Fibroblast of skin of right quadriceps (primary cell): ENCODE measurements at regions not wholly inside any gene's neighbourhood (a gene's known extent, or its start where the extent isn't known, plus 50 kb on each side); places are given as distances from the start of the nearest gene placed in this dataset.
"Not testable (repeated sequence)": the region's sequence is repeated elsewhere in the genome, so short reads cannot be mapped to it uniquely, and the experiment has no call there.

ENCODE experiments used
- DNase-seq: peaks from one replicate; pipeline ENCODE4 v3.0.0-alpha.2; 2013

DNA sequence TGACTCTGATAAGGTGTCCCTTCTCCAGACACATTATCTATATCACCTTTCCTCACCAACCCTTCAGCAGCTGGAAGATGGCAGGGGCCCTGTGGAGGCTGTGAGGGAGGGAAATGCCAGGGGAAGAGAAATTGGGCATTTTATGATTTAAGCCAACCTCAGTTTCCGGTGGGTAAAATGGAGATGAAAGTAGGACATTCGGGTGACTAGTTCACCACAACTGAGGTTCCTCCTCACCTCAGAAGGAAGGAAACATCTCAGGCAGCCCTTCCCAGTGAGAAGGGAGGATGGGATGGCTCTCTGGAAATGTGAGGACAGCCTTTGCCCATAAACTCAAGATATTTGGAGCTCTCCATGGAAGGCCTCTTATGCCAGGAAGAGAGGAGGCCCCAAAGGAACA, 251.5 kb downstream of the MID1IP1 start:
- DNase-seq, result no peak

DNA sequence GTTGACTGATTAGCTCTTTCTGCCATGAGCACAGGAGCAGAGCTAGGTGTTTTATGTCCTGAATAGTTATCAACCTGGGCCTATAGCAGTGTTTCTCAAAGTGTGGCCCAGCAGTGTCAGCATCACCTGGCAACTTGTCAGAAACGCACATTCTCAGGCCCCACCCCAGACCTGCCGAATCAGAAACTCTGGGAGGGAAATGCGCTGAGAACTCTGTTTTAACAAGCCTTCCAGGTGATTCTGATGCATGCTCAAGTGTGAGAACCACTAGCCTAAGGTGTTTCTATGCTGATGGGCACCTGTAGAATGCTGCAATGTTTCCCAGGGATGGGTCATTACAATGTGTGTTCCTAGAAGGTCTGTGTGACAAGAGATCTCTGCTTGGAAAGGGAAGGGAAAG, 257.5 kb downstream of the MID1IP1 start:
- no peak for DNase-seq

DNA sequence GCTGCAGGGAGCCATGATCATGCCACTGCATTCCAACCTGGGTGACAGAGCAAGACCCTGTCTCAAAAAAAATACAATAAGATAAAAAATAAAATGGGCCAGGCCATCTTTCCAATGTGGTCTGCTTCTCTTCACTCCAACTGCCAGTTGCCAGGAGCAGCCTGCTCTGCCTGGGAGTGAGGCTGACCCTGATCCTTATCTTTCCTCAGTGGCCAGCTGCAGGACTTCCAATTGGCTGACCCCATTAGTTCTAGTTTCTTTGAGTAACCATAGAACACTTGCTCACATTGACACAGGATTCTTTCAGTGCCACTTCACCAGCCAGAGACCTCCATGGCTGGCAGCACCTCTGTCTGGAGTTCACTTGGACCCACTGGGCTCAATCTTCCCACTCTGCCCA, 258.6 kb downstream of the MID1IP1 start:
- DNase-seq, result no peak

DNA sequence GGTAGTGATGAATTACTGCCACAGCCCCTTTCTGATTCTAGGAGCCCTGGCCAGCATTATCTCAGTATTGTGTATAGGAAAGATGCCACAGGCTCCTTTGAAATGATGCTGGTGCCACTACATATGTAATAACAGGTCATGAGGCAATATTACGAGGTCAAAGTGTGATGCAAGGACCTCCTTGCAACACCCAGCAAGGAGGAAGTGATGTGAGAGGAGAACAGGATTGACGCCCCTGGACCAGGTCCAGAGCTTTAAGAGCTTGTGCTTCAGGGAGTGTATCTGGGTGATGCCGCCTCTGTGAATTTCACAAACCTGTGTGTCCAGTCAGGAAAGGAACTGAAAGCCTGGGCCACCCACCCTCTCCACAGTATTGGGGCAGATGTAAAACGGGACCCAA, 261.8 kb downstream of the MID1IP1 start:
- DNase-seq, result no peak

DNA sequence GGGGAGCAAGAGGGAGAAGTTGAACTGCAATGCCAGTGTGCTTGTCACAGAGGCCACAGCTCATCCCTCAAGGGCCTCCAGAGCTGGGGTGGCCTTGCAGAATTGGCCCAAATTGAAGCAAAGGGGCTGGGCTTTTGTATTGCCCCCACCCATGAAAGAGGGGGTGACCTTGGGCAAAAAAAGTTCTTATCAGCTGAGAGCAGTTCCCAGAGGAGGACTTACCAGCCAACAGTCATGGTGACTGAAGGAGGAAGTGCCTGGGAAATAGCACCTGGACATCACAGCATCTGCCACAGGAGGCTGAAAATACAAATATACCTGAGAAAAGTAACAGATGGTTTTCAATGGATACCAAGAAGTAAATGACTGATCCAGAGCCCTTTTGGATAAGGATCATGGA, 262.4 kb downstream of the MID1IP1 start:
- no peak for DNase-seq

DNA sequence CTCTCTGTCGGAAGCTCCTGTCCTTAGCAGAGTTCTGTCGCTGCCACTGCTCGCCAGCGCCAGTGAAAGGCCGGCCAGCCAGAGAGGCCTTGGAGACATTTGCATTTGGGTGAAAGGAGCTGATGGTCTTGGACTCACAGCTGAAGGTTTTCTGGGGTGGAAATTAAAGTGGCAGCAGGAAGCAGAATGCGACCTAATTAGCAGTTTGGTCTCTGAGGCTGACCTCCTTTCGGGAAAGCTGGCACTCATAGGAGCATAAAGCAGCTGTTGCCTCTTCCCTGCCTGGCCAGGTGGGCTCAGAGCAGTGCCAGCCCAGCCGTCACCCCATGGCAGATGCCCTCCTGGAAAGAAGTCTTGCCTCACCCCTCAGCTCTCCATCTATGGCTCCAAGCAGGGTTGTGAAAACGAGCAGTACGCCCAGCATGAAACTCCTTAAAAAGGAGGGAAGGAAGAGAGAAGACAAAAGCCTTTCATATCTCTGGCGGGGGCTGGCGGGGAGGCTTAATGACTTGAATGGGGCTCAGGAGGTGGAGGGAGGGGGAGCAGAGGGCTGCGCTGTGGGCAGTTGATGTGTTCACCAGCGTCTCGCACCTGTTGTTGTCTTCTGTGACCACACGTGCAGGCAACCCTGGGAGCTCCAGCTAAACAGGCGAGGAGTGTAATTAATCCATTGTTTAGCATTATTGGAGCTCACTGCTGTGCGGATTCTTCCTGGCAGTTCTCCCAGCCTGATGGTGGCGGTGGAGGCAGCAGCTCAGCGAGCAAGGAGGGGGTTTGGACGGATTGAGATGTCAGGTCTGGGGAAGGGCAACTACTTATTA, 264.0 kb downstream of the MID1IP1 start:
- no peak for DNase-seq

DNA sequence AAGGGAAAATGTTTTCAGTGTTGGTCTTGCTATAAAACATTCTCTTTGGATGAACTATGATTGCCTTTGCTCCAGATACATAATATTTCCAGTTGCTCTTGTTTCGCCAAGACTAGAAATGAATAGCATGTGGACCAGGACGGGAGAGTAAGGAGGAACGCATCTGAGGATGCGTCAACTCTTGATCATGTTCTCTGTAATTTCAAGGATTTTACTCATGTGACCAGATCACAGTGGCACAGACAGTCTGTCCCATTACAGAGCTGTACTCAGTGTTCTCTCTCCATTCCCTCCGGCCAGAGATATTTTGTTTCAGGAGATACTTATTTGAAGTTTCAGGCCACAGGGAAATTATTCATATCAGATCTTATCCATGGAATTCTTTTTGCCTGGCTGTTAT, 266.6 kb downstream of the MID1IP1 start:
- no peak for DNase-seq

DNA sequence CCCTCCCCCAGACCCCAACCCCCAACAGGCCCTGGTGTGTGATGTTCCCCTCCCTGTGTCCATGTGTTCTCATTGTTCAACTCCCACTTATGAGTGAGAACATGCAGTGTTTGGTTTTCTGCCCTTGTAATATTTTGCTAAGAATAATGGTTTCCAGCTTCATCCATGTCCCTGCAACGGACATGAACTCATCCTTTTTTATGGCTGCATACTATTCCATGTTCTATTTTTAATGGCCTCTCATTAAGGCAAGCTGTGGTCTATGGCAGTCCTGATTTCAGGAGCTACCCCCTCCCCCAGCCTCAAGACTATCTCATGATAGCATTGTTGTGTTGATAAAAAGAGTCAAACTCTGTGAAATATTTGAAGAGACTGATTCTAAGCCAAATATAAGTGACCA, 267.4 kb downstream of the MID1IP1 start:
- DNase-seq, result not testable (repeated sequence)

DNA sequence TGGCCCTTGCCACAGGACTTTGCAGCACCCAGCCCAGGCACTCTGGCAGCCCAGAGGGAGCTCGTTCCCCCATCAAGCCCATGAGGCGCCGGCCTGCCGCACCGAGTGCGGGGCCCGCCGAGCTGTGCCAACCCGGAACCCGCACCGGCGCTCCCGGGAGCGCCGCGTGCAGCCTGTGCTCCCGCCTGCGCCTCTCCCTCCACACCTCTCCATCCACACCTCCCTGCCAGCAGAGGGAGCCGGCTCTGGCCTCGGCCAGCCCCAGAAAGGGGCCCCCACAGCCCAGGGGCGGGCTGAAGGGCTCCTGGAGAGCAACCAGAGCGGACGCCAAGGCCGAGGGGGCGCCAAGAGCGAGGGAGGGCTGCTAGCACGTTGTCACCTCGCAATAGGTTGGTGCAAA, 268.8 kb downstream of the MID1IP1 start:
- no peak for DNase-seq

DNA sequence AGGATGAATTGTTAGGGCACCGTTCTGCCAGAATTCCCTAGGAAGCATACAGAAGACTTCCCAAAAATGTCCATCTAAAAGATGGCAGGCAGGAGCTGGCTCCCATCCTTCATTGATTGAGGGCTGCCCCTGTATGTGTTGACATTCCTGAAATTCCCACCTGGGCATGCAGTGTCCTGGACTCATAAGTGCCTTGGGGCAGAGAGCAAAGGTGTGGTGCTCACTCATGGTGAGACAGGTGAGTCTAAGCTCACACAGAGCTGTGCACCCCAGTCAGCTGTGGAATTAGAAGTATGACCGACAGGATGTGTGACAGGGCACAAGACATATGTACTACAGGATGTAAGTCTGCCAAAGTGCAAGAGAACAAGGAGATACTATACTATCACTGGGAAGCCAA, 271.9 kb downstream of the MID1IP1 start:
- DNase-seq, result no peak

DNA sequence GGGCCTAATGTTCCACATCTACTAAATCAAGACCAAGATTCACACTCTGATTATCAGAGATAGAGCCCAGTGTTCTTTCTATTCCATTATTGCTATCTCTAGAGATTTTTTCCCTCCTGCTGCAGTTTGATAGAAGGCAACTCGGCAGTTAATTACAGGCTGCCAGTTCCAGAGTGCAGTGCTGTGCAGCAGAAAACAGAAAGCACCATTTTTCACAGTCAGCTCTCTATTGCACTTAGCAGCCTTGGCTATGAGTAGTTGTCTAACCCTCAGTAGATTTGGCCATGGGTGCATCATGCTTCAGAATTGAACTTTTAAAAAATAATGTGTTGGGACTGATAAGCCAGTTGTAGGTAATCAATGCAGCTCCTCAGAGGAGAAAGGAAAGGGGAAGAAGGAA, 295.3 kb downstream of the MID1IP1 start:
- DNase-seq, result no peak

DNA sequence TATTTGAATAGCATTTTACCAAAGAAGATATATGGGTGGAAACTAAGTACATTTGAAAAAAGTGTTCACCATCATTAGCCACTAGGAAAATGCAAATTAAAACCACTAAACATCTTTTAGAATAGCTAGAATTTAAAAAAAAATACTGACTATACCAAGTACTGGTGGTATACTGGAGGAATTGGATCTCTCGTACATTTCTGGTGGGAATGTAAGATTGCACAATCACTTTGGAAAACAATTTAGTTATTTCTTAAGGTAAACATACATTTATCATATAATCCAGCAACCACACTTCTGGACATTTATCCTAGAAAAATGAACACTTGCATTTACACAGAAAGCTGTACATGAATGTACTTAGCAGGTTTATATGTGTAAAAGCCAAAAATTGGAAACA, 303.5 kb downstream of the MID1IP1 start:
- DNase-seq, result no peak

DNA sequence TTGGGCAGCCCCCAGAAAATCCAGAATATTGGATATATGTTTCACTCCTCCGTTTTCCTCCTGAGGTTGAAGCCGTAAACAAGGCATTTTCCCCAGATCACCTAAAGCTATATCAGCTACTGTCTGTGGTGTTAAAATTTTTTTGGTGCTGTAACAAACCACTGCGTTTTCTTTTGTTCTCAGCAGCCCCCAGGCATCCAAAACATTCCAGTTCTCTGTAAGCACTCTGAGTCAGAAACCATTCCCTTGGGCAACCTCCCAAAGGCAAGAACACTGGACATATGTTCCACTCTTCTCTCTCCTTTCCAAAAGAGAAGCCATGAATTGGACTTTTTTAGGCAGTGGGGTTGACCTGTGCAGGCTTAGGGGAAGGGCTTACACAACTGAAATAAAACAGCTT, 310.9 kb downstream of the MID1IP1 start:
- DNase-seq, result peak; percentile 3

DNA sequence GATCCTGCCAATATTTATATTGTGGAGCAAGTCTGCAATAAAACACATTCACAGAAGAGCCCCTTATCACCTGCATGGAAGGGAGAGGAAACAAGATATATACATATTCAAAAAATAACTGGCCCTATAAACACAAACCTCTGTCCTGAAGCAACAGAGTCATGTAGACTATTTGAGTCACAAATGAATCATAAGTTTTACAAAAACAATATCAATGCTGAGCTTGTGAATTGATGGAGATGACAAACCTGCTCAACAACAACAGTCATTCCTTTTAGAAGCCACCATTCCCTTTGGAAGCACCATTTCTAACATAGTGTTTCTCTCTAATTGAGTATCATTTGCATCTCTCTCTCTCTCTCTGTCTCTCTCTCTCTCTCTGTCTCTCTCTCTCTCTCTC, 313.9 kb downstream of the MID1IP1 start:
- DNase-seq, result no peak

DNA sequence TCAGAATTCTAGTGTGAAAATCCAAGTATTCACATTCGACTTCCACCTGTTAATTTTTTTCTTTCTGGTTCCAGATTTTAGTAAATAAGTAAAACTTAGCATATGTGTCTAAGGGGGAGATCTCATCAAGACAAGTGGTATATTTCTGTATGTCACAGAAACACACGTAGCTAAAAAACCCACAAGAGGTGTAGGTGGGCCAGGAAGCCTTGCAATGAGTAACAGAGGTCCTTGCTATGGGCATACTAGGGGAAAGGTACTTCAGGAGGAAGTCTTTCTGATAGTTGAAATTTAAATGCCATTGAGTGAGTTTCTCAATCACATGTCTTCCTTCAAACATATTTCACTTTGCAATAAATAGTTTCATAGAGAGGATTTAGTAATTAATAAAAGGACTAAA, 315.8 kb downstream of the MID1IP1 start:
- no peak for DNase-seq

DNA sequence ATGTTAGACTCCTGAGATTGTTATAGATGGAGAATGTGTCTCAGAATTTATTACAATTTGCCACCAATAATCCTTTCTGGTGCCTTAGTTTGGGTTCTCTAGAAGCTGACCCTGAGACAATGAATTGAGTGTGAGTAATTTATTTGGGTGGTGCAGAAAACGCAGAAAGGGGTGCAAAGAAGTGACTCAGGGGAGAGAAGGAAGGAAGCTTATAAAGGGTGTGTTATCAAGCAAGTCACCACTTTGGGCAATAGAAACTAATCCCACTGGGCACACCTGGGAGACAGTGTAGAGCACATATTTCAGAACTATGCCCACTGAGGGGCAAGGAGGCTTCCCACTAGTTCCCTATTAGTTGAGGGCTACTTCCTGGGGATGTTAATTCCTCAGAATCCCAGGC, 320.6 kb downstream of the MID1IP1 start:
- no peak for DNase-seq

DNA sequence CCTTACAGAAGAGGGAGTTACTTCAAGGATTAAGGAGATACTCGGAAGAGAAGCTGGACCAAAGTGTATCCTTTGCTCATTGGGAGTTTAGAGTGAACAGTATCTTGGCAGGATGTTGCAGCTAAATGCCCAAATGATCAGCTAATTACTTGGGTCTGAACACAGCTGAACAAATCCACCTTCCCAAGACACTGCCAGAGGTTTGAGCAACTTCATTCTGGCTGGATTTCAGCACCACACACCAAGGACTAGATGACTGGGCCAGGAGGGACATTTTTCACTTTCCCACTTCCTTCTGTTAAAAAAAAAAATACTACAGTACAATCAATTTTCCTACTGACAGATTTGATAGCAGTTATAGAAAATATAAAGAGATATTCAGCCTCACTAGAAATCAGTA, 324.6 kb downstream of the MID1IP1 start:
- DNase-seq, result no peak

DNA sequence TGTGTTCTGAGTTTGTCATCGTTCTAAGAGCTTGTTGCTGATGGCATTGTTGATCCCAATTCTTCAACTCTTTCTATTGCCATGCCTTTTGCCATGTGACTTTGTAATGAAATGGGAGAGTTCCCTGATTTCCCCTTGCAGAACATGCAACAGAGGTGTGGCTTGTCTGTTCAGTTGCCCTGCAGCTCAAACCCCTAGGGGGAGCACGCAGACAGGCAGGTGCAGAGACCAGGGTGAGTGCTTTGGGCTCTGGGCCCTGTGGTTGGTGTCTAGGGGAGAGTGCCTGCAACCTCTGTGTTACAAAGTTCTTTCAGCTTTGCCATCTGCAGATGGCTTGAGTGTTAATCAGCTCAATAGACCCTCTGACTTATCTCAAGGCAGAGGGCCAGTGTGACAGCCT, 332.7 kb downstream of the MID1IP1 start:
- no peak for DNase-seq

DNA sequence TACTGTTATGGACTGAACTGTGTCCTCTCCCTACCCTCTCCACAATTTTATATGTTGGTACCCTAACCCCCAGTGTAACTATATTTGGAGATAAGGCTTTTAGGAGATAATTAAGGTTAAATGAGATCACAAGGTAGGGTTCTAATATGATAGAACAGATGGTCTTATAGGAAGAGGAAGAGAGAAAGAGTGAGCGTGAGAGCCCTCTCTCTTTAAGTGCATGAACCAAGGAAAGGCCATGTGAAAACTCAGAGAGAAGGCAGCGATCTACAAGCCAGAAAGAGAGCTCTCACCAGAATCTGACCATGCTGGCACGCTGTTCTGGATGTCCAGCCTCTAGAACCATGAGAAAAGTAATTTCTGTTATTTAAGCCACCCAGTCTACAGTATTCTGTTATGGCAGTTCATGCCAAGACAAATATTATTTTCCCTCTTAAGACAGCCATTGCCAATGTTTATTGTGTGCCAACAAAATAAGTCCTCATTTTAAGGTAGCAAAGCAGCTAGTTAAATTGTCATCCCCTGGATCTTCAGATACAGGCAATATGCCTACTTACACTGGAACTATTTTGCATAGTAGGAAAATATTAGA, 336.2 kb downstream of the MID1IP1 start:
- no peak for DNase-seq

DNA sequence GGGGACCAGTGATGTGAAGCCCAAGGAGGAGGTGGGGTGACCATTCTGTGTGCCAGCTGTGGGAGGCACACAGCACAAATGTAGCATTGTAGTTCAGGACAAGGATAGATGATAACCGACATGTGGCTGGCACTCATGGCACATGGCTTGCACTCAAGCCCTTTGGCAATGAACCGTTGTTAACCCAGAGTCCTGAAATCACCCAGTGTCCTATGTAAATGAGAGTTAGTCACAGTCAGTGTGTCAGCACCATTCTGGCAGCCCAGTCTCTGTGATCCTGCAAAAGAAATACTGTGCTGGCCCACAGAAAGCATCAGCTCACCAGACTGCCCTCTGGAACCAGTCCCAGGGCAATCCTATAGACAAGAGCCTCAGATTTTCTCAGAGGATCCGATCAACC, 339.3 kb downstream of the MID1IP1 start:
- DNase-seq, result no peak

DNA sequence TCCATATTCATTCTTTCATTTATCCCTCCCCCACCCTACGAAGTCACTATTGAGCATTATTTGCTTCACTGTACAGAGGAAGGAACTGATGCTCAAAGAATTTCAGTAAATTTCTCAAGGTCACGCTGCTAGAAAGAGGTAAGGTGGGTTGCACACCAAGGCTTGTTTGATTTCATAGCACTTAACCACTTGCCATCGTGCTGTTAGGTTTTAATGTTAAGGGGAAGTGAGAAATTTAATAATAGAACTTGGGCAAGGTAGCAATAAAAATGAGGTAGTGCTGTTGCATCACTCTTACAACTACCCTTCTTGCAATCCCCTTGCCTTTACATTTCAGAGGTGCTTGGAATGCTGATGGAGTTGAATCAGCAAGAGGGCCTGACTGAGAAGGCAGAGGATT, 343.1 kb downstream of the MID1IP1 start:
- DNase-seq, result peak; percentile 4

DNA sequence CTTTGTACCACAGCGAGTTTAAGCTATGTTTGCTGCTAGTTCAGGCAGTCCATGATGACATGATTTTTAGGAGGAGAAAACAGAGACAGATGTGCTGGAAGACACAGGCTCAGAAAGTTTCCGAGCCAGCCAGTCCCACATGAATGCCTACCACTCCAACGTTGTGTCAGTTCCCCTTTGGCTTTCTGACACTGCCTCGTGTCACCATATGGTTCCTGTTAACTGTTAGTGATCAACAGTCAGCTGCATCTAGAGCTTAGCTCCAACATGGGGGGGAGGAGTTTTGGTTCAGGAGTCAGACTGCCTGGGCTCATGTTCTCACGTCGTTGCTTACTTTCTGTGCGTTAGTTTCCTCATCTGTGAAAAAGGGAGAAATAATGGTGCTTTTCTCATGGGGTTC, 343.7 kb downstream of the MID1IP1 start:
- peak; percentile 12 for DNase-seq

DNA sequence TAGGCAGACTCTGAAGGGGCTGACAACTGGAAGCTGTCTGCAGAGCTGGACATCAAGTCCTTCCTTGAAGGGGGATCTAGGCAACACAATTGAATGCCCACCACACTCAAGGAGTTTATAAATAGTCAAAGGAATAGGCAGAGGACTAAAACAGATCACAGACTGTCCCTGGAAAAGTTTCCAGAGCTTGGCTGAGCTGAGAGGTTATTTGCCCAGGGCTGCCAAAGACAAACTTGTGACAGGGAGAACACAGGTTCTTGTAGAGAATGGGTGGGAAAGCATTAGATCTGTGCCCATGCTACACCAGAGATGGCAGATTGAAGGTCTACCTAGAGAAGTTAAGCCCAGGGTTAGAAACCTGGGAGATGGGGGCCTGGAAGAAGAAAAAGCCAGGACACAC, 344.6 kb downstream of the MID1IP1 start:
- no peak for DNase-seq

DNA sequence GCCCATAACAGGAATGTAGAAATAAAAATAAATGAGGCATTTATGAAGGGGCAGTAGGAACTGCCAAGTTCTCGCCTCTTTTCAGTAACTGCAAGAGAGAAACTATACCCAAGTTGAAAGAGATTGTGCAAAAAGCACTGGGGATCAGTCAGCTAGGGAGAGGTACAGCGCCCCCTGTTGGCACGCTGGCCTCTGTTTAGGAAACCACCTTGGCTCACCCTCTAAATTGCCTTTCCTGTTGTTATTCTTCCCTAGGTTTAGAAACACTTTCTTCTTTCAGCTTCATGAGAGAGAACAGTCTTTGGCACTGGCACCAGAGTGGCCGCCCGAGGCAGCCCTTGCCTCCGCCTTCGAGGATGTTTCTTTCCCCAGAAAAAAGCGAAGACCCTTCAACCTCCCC, 348.5 kb downstream of the MID1IP1 start:
- DNase-seq, result peak; percentile 11

DNA sequence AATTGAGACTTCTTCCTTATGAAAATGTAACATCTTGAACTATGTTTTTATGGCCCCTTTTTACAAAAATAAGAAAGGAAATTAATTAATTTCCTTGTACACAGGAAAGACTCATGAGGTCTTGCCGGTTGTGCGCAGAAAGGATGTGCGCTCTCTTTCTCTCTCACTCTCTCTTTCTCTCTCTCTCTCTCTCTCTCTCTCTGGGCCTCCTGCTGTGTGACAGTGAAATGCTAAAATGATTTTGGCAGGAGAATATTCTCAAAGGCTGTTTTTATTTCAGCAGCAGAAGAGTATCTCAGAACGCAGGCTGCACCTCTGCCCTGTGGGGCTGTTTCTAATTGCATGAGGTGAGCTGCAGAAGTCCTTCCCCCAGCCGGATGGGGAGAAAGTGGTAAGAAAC, 349.0 kb downstream of the MID1IP1 start:
- no peak for DNase-seq
